ENCODE measurements at regions not wholly inside any gene's neighbourhood (a gene's known extent, or its start where the extent isn't known, plus 50 kb on each side); places are given as distances from the start of the nearest gene placed in this dataset.

GRCh38 chr10:78391585-78391984, 357.9 kb downstream of the RPS24 start:
- DNase-seq (ENCODE audit: low read depth in 2 of 2), result no peak

- DNase-seq (ENCODE audit: low read depth in 2 of 2), result no peak
Observed at GRCh38 chr10:78392197-78392596, 358.5 kb downstream of the RPS24 start.

- no peak for DNase-seq (ENCODE audit: low read depth in 2 of 2)
Observed at GRCh38 chr10:78393094-78393493, 359.4 kb downstream of the RPS24 start.

- no peak for DNase-seq (ENCODE audit: low read depth in 2 of 2)
Observed at GRCh38 chr10:78394047-78394446, 360.4 kb downstream of the RPS24 start.

- DNase-seq (ENCODE audit: low read depth in 2 of 2), result no peak
Observed at GRCh38 chr10:78395162-78395561, 361.5 kb downstream of the RPS24 start.

- no peak for DNase-seq (ENCODE audit: low read depth in 2 of 2)
Observed at GRCh38 chr10:78396754-78397153, 363.1 kb downstream of the RPS24 start.

- no peak for DNase-seq (ENCODE audit: low read depth in 2 of 2)
Observed at GRCh38 chr10:78397786-78398185, 364.1 kb downstream of the RPS24 start.

- no peak for DNase-seq (ENCODE audit: low read depth in 2 of 2)
Observed at GRCh38 chr10:78398382-78398781, 364.7 kb downstream of the RPS24 start.

GRCh38 chr10:78401624-78402367, 368.1 kb downstream of the RPS24 start:
- DNase-seq (ENCODE audit: low read depth in 2 of 2), result no peak

GRCh38 chr10:78402591-78402990, 368.9 kb downstream of the RPS24 start:
- no peak for DNase-seq (ENCODE audit: low read depth in 2 of 2)

- DNase-seq (ENCODE audit: low read depth in 2 of 2), result no peak
Observed at GRCh38 chr10:78403781-78404180, 370.1 kb downstream of the RPS24 start.

- no peak for DNase-seq (ENCODE audit: low read depth in 2 of 2)
Observed at GRCh38 chr10:78404296-78404695, 370.6 kb downstream of the RPS24 start.

- DNase-seq (ENCODE audit: low read depth in 2 of 2), result no peak
Observed at GRCh38 chr10:78405231-78405630, 371.6 kb downstream of the RPS24 start.

GRCh38 chr10:78405736-78406135, 372.1 kb downstream of the RPS24 start:
- no peak for DNase-seq (ENCODE audit: low read depth in 2 of 2)

- no peak for DNase-seq (ENCODE audit: low read depth in 2 of 2)
Observed at GRCh38 chr10:78406648-78407008, 373.0 kb downstream of the RPS24 start.

- DNase-seq (ENCODE audit: low read depth in 2 of 2), result peak; percentile 8 to 17
Observed at GRCh38 chr10:78407009-78407711, 373.5 kb downstream of the RPS24 start.

GRCh38 chr10:78407966-78408365, 374.3 kb downstream of the RPS24 start:
- no peak for DNase-seq (ENCODE audit: low read depth in 2 of 2)

- no peak for DNase-seq (ENCODE audit: low read depth in 2 of 2)
Observed at GRCh38 chr10:78408671-78409472, 375.2 kb downstream of the RPS24 start.

- DNase-seq (ENCODE audit: low read depth in 2 of 2), result no peak
Observed at GRCh38 chr10:78410046-78410965, 376.6 kb downstream of the RPS24 start.

- no peak for DNase-seq (ENCODE audit: low read depth in 2 of 2)
Observed at GRCh38 chr10:78411716-78412115, 378.1 kb downstream of the RPS24 start.

GRCh38 chr10:78412605-78413004, 378.9 kb downstream of the RPS24 start:
- no peak for DNase-seq (ENCODE audit: low read depth in 2 of 2)

All from stimulated activated CD8-positive, alpha-beta memory T cell treated with anti-CD3 and anti-CD28 coated beads, Interleukin-2, amount 100 ng/mL, for 1 hour (primary cell).